OCI-LY1 (cell line): ENCODE measurements at regions not wholly inside any gene's neighbourhood (a gene's known extent, or its start where the extent isn't known, plus 50 kb on each side); places are given as distances from the start of the nearest gene placed in this dataset.

Experiments used
- CTCF ChIP-seq: fragments of 200-600 bp; sonication (generic), shearing (Covaris generic); IDR thresholded peaks from 2 replicates; pipeline ENCODE4 v1.5.1; 2017; ENCODE audit warnings: mild to moderate bottlenecking, antibody characterized with exemption, low read length, moderate library complexity, mixed read lengths
- EZH2 ChIP-seq: fragments of 200-600 bp; sonication (generic), shearing (Covaris generic); IDR thresholded peaks from 2 replicates; pipeline ENCODE4 v1.8.0; 2017; ENCODE audit warnings: borderline replicate concordance, mixed run types, mild to moderate bottlenecking, antibody characterized with exemption, low read length, moderate library complexity, mixed read lengths

GRCh38 chr2:217707131-217707611 lies 295.6 kb downstream of the TNS1 start:
- TF ChIP-seq EZH2, result no peak
- no peak for TF ChIP-seq CTCF
